ENCODE measurements at regions not wholly inside any gene's neighbourhood (a gene's known extent, or its start where the extent isn't known, plus 50 kb on each side); places are given as distances from the start of the nearest gene placed in this dataset.
"Not testable (repeated sequence)": the region's sequence is repeated elsewhere in the genome, so short reads cannot be mapped to it uniquely, and the experiment has no call there.

DNA sequence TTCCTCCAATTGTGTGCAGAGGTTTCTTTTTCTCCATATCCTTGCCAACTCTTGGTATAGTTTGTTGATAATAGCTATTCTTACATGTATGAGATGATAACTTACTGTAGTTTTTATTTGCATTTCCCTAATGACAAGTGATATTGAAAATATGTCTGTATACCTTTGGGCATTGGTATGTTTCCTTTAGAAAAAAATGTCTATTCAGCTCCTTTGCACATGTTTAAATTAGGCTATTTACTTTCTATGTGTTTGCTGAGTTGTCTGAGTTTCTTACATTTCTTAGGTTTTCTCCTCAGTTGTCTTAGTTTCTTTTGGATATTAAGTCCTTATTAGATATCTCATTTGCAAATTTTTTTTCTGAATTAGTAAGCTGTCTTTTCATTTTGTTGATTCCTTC is 487.3 kb upstream of the EPHA5 start:
- no peak overlapping the region for H3K27ac ChIP-seq
- TF ChIP-seq, protein P1, sequence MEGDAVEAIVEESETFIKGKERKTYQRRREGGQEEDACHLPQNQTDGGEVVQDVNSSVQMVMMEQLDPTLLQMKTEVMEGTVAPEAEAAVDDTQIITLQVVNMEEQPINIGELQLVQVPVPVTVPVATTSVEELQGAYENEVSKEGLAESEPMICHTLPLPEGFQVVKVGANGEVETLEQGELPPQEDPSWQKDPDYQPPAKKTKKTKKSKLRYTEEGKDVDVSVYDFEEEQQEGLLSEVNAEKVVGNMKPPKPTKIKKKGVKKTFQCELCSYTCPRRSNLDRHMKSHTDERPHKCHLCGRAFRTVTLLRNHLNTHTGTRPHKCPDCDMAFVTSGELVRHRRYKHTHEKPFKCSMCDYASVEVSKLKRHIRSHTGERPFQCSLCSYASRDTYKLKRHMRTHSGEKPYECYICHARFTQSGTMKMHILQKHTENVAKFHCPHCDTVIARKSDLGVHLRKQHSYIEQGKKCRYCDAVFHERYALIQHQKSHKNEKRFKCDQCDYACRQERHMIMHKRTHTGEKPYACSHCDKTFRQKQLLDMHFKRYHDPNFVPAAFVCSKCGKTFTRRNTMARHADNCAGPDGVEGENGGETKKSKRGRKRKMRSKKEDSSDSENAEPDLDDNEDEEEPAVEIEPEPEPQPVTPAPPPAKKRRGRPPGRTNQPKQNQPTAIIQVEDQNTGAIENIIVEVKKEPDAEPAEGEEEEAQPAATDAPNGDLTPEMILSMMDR (conservative IDR thresholded peaks at IDR 0.05), result no peak

DNA sequence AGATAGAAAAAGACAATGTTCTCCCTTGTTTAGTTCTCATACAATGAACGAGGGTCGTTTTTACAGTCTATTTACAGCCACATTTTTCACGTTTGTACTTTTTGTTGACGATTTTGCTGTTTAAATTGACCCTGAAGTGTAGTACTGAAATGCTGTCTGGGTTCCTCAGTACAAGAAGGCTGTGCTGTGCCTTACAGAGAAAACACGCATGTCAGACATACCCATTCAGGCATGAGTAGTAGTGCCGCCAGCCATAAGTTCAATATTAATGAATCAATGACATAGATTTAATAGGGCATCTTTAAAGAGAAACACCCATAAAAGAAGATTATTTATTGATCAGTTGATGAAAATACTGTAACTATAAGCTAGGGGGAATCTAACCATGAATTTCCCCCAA is 459.8 kb upstream of the EPHA5 start:
- TF ChIP-seq, protein P1 (conservative IDR thresholded peaks at IDR 0.05), result no peak

DNA sequence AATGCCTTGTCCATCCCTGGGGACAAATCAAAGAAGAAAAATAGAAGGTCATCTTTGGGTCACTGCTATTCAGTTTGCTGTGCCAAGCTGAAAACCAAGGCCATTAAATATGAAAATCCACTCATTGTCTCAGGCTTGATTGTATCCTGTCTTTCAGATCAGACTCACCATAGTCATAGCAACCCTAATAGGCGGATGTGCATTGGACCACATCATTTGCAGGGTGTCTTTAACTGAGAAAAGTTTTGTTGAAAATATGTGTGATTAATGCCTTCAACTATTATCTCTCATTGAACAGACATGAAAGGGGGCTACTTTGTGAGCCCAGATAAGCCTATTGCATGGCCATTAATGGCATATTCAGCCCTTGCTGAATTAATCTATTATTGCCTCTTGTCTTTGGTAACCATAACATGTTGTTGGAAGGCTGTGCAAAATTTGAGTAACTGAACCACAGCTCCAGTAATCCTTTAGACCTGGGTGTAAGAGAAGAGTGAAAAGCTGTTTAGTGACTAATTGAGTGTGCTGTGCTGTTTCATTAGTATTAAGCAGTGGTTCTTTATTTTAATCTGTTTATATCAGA is 453.6 kb upstream of the EPHA5 start:
- TF ChIP-seq, protein P1 (conservative IDR thresholded peaks at IDR 0.05), result no peak

More for the DNA sequence above, 459.8 kb upstream of the EPHA5 start:
- H3K27ac ChIP-seq, result no peak overlapping the region

DNA sequence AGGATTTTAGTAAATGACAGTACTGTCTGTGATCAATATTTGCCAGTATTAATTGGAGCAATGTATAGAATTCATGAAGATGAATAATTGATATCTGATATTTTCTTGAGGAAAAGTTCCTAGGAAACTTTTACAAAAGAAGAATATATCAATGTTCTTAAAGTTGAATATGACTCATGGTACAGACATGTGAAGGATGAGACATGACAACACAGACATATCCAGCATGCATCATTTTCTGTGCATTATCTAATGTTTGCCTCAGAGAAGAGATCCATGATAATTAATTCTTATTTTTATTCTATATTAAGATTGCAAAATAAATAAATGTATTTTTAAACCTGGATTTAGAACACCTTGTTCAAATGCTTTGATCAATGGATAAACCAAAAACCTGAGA is 452.9 kb upstream of the EPHA5 start:
- TF ChIP-seq, protein P1 (conservative IDR thresholded peaks at IDR 0.05), result no peak

More for the DNA sequence above, 453.6 kb upstream of the EPHA5 start:
- no peak overlapping the region for H3K27ac ChIP-seq

DNA sequence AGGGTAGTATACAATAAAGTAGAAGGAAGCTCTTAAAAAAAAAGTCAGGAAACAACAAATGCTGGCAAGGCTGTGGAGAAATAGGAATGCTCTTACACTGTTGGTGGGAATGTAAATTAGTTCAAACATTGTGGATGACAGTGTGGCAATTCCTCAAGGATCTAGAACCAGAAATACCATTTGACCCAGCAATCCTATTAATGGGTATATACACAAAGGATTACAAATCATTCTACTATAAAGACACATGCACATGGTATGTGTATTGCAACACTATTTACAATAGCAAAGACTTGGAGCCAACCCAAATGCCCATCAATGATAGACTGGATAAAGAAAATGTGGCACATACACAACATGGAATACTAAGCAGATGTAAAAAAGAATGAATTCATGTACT is 444.9 kb upstream of the EPHA5 start:
- not testable (repeated sequence) for H3K27ac ChIP-seq

More for the DNA sequence above, 452.9 kb upstream of the EPHA5 start:
- H3K27ac ChIP-seq, result no peak overlapping the region

DNA sequence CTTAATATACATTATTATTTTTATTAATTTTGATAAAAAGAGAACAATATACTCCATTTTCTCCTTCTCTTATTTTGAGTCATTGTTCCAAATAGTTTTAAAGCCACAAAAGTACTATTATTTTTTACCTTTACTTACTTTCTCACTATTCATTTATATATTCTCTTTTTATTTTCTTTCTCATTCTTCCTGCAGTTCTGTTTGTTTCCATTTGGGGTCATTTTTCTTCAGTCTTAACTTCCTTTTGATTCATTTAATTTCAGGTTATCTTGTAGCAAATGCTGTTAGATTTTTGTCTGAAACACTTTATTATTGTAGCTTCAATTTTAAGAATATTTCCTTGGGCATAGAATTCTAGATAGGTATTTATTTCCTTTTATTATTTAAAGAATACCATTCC is 438.6 kb upstream of the EPHA5 start:
- H3K27ac ChIP-seq, result no peak overlapping the region
- TF ChIP-seq, protein P1 (conservative IDR thresholded peaks at IDR 0.05), result no peak; the same call in 1 of the 2 replicates

DNA sequence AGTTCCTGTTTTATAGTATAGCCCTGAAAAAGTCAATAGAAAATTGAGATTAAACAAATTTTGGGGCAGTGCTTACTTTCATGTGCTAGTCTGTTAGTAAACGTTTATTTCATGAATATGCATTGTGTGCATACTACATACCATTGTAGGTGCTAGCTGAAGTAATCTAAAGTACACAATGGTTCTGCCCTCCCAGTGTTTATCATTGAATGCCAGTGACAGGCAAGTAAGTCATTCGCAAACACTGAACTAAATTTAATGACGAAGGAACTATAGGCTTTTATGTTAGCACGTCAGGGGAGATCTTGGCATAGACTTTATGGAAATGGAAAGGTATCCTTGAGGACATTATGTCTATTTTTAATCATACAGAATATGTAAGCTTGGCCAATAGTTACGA is 426.9 kb upstream of the EPHA5 start:
- TF ChIP-seq, protein P1 (conservative IDR thresholded peaks at IDR 0.05), result no peak
- no peak overlapping the region for H3K27ac ChIP-seq

DNA sequence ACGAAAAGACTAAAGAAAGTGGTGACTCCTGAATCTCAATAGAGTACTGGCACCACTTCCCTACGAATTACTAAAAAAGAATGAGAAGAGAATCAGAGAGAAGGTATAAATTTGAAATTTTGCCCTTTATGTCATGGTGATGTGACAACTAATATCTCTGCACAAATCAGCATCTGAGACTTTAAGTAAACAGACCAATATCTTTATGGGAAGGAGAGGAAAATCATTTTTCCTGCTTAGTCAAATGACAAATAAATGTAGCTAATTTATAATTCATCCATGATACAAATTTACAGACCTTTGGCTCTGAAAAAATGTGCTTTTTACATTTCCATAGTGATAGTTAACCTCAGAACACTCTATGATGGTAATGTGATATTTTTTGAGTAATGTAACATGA is 424.8 kb upstream of the EPHA5 start:
- H3K27ac ChIP-seq, result no peak overlapping the region
- TF ChIP-seq, protein P1 (conservative IDR thresholded peaks at IDR 0.05), result no peak
